Fibroblast of the conjunctiva (primary cell): ENCODE measurements at regions not wholly inside any gene's neighbourhood (a gene's known extent, or its start where the extent isn't known, plus 50 kb on each side); places are given as distances from the start of the nearest gene placed in this dataset.

Source experiments
- DNase-seq: peaks from one replicate; pipeline ENCODE4 v3.0.0-alpha.2; 2010; ENCODE audit warnings: low read depth

DNA sequence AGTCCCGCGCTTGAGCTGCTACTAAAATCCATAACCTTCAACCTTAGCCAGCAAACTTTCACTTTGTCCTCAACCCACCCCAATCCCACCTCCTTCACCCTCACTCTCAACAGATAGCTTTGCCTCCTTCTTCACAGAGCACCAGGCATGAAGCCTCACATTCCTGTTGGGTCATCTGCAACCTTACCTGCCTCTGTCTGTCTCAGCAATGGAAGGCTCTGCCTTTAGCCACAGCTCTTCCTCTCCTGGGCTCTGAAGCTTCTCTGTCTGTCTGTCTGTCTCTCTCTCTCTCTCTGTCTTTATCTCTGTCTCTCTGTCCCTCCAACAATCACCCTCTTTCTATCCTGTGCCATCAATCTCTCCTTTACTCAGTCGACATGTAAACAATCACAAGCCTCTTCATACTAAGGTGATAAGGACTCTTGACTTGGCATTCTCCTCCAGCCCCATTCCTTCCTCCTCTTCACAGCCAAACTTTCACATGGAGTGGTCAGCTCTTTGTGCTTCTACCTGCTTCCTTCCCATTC lies 220.8 kb downstream of the SPTSSA start:
- no peak for DNase-seq

DNA sequence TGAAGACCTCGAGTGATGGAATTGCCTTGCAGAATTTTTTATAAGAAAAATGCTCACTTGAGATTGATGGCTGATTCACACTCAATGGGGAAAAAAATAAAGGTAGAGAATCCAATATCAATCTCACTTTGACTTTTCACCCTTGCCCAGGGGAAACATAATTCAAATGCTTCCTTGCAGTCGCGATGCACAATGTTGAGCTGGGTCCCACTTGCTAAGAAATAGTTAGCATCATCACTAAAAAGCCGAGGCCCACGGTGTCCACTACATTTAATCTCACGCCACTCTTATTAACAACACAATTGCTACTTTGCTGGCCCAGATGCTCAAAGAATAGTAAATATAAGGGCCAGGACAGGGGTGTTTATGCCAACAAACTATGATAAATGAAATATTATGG lies 223.4 kb downstream of the SPTSSA start:
- DNase-seq = no peak

DNA sequence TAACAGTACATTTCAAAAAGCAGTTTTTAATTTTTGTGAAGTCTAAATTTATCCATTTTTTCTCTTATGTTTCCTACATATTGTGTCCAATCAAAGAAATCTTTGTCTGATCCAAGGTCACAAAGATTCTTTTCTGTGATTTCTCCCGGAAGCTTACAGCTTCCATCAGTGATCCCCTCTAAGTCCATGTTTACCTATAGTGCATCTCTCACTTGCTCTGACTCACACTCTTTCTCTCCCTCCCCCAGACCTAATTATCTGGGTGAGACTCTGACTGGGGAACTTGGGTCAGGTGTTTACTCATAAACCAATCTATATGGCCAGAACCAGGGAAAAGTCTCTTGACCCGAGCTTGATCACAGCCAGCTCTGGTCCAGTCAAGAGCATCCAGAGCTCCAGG lies 224.4 kb downstream of the SPTSSA start:
- no peak for DNase-seq

DNA sequence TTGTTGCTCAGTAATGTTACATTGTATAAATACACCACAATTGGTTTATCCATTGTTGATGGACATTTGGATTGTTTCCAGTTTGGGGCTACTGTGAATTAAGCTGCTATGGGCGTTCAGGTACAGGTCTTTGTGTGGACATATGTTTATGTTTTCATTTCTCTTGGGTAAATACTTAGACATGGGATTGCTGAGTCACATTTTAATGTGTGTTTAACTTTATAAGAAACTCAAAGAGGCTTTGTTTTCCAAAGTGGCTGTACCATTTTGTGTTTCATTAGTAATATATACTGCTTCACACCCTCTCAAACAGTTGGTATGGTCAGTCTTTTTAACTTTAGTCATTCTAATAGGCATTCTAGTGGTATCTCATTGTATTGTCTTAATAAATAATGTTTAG lies 225.0 kb downstream of the SPTSSA start:
- no peak for DNase-seq

DNA sequence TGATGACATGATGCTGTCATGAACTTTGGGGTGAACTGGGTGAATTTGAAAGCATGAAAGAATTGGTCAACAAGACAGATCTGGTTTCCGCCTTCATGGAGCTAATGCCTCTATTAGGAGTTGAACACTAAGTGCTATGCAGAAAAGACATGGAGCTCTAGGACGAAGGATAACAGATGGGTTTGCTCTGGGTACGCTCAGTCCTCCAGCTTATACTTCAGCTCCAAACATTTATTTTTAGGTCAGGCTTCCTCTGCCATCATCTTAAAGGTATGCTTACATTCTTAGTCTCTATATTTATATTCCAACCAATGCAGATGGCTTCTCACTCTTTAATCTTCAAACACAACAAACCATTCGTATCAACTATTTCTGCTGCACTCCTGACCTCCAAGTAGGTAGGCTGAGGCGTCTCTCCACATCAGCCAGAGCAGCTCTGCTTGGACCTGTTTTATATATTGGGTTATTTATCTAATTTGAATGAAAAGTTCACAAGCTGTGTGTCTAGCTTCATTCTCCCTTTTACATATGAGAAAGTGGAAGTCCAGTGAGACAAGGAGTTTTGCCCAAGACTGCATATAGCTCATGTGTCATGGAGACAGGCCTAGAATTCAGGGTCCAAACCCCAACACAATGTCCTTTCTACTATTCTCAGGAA lies 226.3 kb downstream of the SPTSSA start:
- no peak for DNase-seq

DNA sequence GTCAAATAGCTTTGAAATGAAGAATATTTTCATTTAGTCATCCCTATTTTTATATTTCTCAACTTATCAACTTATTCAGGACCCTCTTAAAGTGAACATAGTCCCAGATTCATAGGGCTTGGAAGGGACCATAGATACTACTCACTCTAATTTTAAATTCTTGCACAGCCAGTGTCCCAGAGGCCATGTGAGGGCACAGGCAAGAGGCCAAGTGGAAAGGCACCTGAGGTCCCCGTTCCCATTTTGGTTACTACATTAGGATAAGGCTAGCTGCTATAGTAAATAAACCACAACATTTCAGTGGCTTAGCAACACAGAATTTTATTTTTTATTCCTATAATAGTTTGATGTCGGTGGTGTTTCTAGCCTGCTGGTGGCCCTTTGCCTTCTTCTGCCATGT lies 227.8 kb downstream of the SPTSSA start:
- no peak for DNase-seq

DNA sequence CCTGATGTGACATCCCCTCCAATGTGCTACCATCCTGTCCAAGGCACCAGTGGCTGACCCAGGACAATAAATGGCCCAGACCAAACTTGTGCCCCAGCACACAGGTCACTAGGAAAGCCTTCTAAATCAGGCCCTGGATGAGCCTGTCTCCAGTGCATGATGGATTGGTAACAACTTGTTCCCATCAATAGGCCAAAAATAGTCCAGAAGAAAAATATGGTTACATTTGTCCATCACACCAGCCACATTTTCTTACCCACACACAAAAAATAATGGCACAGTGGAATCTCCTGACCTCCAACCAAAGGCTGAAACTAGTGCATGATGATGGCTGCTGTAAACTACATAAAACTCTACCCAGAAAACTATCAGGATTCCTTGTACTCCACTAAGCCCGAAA lies 228.4 kb downstream of the SPTSSA start:
- no peak for DNase-seq

DNA sequence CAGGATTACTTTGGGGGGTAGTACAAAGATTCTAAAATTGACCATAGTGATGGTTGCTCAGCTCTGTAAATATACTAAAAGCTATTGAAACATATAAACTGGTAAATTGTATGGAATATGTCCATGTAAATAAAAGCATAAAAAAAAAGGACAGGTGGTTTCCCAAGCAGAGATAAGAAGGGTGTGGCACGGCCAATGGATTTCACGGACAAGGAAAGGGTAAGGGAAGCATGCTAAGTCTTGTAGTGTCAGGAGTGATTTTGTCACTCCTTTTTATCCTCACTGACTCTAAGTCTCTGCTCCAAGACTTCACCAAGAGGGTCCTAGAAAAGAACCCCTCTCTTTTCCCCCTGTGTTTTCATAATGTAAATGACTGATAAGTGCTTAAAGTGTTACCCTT lies 229.2 kb downstream of the SPTSSA start:
- no peak for DNase-seq

DNA sequence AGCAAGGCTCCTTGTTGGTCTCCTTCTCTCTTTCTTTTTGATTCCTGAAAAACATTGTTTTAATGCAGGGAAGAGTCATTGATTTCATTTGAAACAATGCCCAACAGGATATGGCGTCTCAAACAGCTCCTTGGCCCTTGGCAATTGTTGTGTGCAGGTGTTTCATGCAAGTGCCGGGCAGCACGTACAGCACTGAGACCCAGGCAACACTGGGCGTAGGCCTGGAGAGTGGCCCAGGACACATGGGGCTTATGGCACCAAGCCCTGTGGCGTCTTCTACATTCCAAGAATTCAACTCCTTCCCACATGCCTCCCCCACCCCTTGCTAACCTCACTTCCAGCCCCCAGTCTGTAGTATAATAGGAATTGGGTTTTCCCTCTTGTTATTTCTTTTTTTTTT lies 230.4 kb downstream of the SPTSSA start:
- no peak for DNase-seq

DNA sequence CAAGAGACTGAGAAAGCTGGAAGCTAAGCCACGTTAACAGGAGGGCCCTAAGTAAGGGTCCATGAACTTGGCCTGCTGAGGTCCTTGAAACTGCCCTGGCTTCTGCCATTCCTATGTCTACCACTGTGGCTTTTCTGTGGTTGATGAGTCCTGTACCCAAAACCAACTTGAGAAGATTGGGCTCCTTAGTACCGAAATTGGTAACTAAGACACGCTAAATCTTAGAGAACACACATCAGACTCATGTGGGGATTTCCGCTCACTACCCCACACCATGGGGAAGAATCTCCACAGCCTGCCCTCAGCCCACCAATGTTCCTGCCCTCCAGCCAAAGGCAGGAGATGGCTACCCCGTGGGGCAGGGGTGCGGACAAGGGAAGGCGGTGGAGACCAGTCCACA lies 232.9 kb downstream of the SPTSSA start:
- DNase-seq = no peak

DNA sequence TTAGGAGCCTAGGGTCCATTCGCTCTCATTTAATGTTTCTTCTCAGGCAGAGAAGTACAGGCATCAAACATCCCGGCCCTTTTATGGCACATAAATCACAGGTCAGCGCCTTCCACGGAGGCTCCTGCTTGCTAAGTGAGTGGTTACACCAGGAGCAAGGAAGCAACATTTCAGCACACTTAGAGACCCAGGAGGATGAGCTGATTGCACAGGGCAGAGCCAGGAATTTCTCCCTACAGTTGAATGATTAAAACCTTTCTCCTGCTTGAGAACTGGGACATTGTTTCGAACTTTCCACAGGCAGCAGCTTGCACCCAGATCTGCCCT lies 233.4 kb downstream of the SPTSSA start:
- no peak for DNase-seq

DNA sequence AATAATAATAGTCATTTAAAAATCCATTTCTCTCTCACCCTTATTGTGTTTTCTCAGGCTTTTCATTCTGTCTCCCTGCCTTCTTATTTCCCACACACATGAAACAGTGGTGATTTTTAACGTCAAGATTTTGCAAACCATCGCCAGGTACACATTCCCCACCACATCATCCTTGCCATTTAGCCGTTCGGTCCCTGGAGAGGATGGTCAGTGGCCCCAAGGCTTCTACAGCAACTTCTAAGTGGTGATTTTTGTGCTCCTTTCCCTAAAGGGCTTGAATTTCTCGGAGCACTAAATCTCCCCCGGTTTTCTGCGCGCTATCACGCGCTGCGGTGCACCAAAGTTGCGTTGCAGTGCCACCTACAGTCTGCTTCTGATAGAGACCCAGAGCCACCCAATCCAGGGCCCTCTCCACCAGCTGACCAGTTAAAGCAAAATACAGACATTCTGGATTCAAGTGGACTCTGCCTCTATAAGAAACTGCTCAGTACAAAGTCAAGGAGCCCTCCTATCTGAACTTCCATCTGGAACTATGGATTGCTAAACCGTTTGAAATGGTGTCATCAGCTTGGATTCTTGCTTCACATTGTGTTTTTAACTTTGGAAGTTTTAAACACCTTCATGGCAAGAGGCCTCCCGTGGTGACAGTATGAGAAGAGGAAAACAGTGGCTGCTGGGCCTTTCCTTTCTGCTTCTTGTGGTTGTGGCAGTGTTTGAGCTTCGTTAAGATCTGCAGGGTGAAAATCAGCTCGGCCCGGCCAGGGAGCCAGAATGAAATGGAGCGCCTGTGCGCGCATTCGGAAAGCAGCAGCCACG lies 234.0 kb downstream of the SPTSSA start:
- peak; percentile 26 for DNase-seq

DNA sequence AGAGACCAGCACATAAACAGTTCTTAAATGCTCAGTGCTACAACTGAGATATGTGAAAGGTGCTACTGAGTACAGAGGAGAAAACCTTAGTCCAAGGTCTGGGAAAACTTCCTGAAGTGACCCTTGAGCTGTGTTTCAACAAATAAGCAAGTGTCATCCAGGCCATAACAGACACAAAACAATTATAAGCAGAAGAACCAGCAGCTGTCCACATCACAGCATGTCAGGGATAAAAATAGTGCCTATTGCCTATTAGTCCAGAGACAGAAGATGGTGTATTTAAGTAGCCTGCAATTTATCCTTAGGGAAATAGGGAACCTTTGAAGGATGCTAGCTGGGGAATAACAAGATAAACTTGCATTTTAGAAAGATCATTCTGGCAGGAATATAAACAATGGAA lies 237.8 kb downstream of the SPTSSA start:
- no peak for DNase-seq

DNA sequence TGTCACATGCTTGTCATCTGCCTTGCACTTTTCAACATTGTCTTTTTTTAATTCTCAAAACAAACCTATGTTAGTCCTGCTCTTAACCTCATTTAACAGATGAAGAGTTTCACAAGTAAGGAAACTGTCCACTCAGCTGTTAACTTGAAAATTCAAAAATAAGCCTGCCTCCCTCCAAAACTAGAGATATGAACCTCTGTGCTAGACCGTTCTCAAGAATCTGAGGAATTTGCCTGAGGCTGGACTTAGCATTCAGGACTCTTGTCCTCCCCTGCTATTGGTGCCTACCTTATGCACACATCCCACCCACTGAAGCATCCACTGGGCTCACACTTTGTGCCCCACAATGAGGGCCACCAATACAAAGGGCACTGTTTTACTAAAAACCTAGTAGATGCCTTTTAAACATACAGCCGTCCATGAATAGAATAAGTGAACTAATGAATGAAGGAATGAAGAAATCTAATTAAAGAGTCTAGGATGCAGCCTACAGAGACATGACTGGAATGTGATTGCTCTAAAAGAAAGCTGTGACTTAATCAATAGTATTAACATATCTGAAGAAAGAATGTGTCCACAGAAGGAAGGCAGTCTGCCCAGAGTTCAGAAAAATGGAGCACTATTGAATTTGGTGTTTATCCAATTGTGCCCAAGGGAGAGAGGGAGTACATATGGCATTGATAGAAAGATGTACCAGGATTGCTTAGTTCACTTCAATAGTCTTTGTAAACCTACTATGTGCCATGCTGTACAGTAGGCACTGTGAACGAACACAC lies 238.5 kb downstream of the SPTSSA start:
- DNase-seq = no peak

DNA sequence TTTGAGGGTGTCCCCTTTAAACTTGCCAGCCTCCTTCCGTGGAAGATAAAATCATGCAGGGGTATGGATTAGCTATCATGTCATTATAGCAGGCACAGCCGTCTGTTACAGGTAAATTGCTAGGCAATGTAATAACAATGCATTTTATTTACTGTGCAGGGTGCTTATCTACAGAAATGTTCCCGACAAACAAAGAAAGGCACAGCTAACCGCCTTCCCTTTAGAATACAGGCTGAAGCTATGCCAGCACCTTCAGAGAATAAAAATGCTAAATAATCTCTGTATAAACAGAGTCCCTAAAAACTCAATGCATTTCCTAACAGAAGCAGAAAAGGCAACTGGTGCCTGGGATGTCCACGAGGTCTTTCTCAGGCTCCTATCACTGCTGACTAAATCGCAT lies 239.2 kb downstream of the SPTSSA start:
- no peak for DNase-seq

DNA sequence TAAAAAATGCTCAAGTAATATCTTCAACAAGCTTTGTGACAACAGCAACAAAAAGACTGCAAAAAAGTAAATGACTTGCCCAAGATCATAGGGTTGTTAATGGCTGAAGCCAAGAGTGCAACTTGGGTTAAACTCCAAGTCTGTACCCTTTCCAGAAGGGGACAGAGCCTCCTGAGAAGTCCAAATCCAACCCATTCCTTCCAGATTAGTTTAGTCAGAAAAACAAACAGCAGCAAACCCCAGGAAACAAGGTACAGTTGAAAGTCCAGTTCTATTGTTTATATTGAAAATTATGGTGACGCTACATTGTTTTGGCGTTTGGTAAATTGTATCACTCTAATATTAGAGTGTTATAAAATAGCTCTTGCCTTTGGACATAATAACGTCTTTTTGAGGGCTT lies 239.9 kb downstream of the SPTSSA start:
- no peak for DNase-seq

DNA sequence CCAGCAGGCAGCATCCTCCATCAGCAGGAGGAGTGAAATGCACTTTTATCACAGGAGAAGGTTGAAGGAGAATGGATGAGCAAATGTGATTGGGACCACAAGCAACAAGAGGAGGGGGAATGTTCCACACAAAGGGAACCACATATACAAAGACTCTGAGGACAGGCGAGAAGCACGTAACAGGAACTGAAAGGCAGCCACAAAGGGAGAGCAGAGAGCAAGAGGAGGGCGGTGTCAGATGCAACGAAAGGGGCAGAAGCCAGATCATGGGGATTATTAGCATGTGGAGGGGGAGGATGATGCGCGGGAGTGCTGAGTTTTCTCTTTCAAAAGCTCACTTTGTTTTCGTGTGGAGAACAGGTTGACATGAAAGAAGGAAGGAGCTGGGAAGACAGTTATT lies 241.1 kb downstream of the SPTSSA start:
- no peak for DNase-seq

DNA sequence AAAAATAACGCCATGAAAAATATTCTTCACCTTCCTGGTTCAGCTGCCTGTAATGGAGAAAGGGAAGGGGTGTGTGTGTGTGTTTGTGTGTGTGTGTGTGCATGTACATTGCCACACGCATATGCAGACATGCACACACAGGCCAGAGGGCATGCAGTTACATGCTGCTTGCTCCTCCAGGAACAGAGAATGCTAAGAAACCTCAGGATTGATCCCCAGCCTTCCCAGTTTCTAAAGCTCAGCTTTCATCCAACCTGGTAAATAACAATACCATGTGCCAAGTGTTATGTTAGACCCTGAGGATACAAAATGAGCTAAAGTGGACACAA lies 241.7 kb downstream of the SPTSSA start:
- DNase-seq = no peak

DNA sequence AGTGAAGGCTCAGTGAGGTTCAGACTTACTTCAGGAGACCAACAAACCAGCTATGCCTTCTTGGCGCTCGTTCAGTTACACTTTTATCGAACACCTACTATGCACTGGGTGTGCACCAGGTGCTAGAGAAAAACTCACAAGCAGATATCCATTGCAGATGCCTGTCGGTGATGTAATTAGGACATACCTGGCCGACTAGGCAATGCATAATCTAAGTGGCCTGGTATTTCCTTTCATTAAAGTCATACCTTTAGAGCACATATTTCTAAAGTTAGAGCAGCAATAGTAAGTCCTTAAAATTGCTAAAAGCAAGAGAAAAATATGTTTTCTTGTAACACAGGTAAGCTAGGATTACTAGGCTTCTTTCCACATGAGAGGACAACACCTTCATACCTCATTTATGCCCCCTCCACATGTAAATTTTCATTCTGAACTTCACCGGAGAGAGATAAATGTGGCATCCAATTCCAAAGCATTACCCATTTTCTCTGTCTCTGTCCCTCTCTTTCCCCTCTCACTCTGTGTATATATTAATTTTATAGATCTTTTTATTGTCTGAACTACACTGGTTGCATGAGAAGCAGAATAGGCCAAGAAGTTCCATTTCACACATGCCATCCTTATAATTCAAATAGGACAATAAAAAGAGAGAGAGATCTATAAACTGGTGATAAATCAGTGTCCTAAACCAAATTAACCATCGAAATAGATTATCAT lies 242.2 kb downstream of the SPTSSA start:
- no peak for DNase-seq

DNA sequence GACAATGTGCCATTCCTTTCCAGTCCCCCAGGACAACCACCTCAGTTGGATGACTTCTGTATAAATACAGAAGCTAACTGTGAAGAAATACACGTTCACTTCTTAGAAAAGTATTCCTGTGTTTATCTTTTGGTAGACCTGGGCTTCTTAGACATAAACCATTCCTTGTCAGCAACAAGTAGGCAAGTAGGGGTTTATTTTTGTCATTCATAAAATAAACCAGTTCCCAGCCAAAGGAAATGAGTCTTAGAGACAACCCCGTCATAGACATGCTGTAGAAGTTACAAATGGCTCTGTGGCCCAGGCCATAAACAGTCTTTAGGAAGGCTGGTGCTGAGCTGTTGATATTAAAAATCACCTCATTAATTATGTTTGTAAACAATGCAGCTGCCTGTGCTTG lies 243.2 kb downstream of the SPTSSA start:
- DNase-seq = no peak

DNA sequence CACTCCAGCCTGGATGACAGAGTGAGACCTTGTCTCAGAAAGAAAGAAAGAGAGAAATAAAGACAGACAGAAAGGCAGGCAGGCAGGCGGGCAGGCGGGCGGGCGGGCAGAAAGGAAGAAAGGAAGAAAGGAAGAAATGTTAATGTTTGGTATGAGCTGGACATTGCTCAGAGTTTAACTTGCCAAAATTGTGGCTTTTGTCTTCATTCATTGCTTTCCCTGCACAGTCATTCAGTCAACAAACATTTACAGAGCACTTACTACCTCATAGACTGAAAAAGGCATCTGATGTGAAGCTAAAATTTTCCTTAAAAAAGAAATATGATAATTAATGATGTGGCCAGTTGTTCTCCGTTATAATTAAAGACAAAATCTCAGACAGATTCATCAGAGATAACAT lies 247.1 kb downstream of the SPTSSA start:
- DNase-seq = no peak

DNA sequence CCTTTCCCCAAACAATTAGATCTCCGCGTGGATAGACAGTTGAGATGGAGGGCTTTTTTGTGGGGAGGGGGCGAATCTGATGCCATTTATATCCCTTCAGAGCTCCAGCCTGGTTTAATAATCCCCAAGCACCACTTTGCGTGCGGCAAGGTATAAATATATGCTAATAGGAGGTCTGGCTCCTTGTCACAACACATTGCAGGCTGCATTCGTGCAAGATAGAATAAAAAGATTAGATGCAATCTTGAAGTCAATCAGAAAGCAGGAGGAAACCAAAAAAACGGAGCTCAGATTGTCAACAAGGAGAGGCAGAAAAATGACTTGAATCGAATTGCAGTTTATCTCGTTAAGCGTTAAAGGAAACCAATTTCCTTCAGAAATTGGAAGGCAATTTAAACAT lies 248.7 kb downstream of the SPTSSA start:
- no peak for DNase-seq
